ENCODE measurements at regions not wholly inside any gene's neighbourhood (a gene's known extent, or its start where the extent isn't known, plus 50 kb on each side); places are given as distances from the start of the nearest gene placed in this dataset.

DNA sequence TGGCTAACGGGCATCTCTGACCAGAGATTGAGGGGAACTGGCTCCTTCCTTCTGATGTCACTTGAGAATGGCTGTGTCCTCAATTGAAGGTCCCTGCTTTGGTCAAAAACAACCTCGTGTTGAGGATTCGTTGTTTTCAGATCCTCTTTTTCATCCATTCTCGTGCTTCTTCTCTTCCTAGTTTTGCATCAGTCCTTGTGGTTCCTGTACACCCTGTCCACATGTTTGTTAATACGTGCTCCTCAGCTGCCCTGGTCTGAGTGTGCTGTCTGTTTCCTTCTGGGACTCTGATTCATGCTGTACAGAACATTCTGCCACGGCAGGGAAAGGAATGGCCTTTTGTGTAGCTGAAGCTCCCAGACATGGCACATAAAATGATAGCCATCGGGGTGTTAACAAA is 863.2 kb upstream of the GOT2 start:
- no peak for ATAC-seq
- in situ Hi-C loops (cut with MboI; ENCODE audit: low sequenced_read_pairs in 4 of 4), result no loop called here

DNA sequence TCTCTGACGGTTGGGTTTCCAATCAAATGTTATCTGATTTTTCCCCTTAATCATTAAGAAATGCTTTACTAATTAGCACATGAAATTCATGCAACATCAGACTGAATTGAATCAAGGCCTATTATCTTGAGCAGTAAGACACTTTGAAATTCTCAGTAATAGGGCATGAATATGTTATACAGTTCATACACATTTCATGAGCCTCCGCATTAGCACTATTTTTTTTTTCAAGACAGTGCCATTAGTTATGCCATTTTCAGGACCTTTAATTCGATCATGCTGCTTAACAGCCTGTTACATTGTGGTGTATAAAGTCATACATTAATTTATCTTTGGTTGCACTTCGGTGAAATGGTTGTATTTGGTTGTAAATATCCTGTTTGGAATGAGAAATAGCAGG is 862.6 kb upstream of the GOT2 start:
- Histone ChIP-seq H3K27ac (no peak overlapping the region), H3K9me3 (no peaks in the 10 kb centered on the region)
- no peak for DNase-seq

More for the DNA sequence above, 863.2 kb upstream of the GOT2 start:
- no peaks in the 10 kb centered on the region for H3K27me3 ChIP-seq
- no peaks in the 10 kb centered on the region for H3K9me3 ChIP-seq
- no peak for DNase-seq
- no peaks in the 10 kb centered on the region for H3K4me1 ChIP-seq
- intact Hi-C loops (cut with DNase I; ENCODE audit: low total_unique reads), result no loop called here
- H3K27ac ChIP-seq, result no peak overlapping the region
- no peak for TF ChIP-seq POLR2A (IDR thresholded peaks at IDR 0.05)
- TF ChIP-seq, protein P1, sequence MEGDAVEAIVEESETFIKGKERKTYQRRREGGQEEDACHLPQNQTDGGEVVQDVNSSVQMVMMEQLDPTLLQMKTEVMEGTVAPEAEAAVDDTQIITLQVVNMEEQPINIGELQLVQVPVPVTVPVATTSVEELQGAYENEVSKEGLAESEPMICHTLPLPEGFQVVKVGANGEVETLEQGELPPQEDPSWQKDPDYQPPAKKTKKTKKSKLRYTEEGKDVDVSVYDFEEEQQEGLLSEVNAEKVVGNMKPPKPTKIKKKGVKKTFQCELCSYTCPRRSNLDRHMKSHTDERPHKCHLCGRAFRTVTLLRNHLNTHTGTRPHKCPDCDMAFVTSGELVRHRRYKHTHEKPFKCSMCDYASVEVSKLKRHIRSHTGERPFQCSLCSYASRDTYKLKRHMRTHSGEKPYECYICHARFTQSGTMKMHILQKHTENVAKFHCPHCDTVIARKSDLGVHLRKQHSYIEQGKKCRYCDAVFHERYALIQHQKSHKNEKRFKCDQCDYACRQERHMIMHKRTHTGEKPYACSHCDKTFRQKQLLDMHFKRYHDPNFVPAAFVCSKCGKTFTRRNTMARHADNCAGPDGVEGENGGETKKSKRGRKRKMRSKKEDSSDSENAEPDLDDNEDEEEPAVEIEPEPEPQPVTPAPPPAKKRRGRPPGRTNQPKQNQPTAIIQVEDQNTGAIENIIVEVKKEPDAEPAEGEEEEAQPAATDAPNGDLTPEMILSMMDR (IDR thresholded peaks at IDR 0.05 in 4 of 5, conservative IDR thresholded peaks at IDR 0.05 in 1 of 5), result no peak
- H3K36me3 ChIP-seq, result no peaks in the 10 kb centered on the region
- H3K4me3 ChIP-seq, result no peak overlapping the region

DNA sequence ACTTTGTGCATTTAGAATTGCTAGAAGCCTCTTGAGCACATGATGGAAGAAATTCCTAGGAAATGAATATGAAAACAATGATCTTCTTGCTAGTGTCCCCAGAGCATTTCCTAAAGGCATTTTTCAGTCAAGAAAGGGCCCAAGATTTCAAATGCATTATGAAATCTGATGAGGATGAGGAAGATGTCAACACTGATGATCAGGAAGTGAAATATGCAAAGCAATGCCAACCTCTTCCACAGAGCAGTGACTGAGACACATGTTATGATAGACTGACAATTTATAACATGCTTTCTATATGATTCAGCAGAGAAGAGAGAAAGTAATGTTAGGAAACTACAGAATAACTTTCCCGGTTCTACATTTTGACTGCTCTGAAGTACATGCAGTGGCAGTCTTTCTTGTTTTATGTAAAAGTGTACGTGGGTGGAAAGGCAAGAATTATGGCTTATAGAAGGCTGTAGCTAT is 859.1 kb upstream of the GOT2 start:
- H3K9me3 ChIP-seq, result no peaks in the 10 kb centered on the region
- no peak overlapping the region for H3K27ac ChIP-seq
- H3K36me3 ChIP-seq, result no peaks in the 10 kb centered on the region
- no peak for ATAC-seq
- DNase-seq, result no peak
- in situ Hi-C loops (cut with MboI; ENCODE audit: low sequenced_read_pairs in 4 of 4), result no loop called here
- H3K4me1 ChIP-seq, result no peaks in the 10 kb centered on the region
- intact Hi-C loops (cut with DNase I; ENCODE audit: low total_unique reads), result no loop called here
- TF ChIP-seq, protein P1 (IDR thresholded peaks at IDR 0.05 in 4 of 5, conservative IDR thresholded peaks at IDR 0.05 in 1 of 5), result no peak
- no peak for TF ChIP-seq POLR2A (IDR thresholded peaks at IDR 0.05)
- H3K4me3 ChIP-seq, result no peak overlapping the region
- no peaks in the 10 kb centered on the region for H3K27me3 ChIP-seq

More for the DNA sequence above, 862.6 kb upstream of the GOT2 start:
- no peak for TF ChIP-seq POLR2A (IDR thresholded peaks at IDR 0.05)
- TF ChIP-seq, protein P1 (IDR thresholded peaks at IDR 0.05 in 4 of 5, conservative IDR thresholded peaks at IDR 0.05 in 1 of 5), result no peak
- Histone ChIP-seq H3K36me3 (no peaks in the 10 kb centered on the region), H3K4me3 (no peak overlapping the region), H3K27me3 (no peaks in the 10 kb centered on the region), H3K4me1 (no peaks in the 10 kb centered on the region)
- ATAC-seq, result no peak
- intact Hi-C loops (cut with DNase I; ENCODE audit: low total_unique reads), result no loop called here
- in situ Hi-C loops (cut with MboI; ENCODE audit: low sequenced_read_pairs in 4 of 4), result no loop called here

DNA sequence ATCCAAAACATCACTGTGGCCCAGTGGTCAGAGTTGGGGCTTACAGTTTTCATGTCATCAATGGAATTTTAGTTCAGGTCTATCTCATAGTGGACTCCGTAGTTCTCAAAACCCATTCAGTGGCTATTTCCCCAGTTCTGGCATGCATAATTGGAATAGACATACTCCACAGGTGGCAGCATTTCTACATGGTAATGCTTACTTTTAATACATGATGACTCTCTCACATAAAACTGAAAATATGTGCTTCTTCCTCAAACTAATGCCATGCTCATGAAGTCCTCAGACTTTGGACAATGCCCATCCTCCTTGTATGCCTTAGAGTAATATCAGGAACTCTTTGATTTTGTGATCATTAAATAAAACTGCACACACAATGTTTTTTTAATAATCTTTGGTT is 857.4 kb upstream of the GOT2 start:
- TF ChIP-seq, protein P1 (IDR thresholded peaks at IDR 0.05 in 4 of 5, conservative IDR thresholded peaks at IDR 0.05 in 1 of 5), result no peak
- no peak for TF ChIP-seq POLR2A (IDR thresholded peaks at IDR 0.05)
- Histone ChIP-seq H3K27me3 (no peaks in the 10 kb centered on the region), H3K9me3 (no peaks in the 10 kb centered on the region), H3K4me1 (no peaks in the 10 kb centered on the region), H3K27ac (no peak overlapping the region), H3K4me3 (no peak overlapping the region), H3K36me3 (no peaks in the 10 kb centered on the region)
- intact Hi-C loops (cut with DNase I; ENCODE audit: low total_unique reads) (no loop called here), in situ Hi-C loops (cut with MboI; ENCODE audit: low sequenced_read_pairs in 4 of 4) (no loop called here)
- no peak for DNase-seq
- ATAC-seq, result no peak

DNA sequence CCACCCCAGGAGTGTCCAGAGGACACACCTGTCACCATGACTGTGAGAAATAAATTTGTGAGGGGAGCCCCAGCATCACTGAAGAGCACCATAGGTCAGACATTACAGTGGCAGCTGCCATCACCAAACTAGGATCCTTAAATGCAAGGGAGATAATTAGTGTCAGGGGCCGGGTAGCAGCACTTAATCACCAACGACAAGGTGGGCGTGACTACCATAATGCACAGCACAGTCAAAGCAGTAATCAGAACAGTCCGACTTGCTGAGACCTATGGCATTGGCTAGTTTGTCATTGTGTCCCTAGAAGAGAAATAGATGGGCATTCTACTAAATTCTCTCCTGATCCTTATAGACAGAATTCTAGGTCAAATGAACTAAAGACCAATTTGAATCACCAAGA is 856.7 kb upstream of the GOT2 start:
- in situ Hi-C loops (cut with MboI; ENCODE audit: low sequenced_read_pairs in 4 of 4), result no loop called here
- no peaks in the 10 kb centered on the region for H3K4me1 ChIP-seq
- no peak for ATAC-seq

More for the DNA sequence above, 856.7 kb upstream of the GOT2 start:
- no peaks in the 10 kb centered on the region for H3K9me3 ChIP-seq
- no peaks in the 10 kb centered on the region for H3K27me3 ChIP-seq
- TF ChIP-seq POLR2A (IDR thresholded peaks at IDR 0.05), result no peak
- TF ChIP-seq, protein P1 (IDR thresholded peaks at IDR 0.05 in 4 of 5, conservative IDR thresholded peaks at IDR 0.05 in 1 of 5), result no peak
- H3K27ac ChIP-seq, result no peak overlapping the region
- no peaks in the 10 kb centered on the region for H3K36me3 ChIP-seq
- intact Hi-C loops (cut with DNase I; ENCODE audit: low total_unique reads), result no loop called here
- no peak overlapping the region for H3K4me3 ChIP-seq
- DNase-seq, result no peak
